ENCODE measurements at regions not wholly inside any gene's neighbourhood (a gene's known extent, or its start where the extent isn't known, plus 50 kb on each side); places are given as distances from the start of the nearest gene placed in this dataset.

DNA sequence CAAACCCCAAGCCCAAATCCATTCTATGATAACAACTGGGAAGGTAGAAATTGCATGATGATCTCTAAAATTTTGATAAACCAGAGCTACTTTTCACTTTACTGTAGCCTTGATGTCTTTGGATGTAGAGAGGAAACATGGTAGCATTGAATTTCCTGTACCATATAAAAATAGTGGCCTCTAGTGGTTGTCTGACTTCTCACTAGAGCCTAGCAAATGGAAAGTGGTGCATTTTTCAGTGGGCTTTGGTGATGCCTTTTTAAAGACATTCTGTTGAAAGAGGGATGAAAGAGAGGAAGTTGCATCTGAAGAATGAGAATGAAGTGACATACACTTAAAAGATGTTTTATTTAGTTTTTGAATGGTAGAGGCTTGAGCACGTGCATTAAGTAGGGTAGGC, 662.2 kb downstream of the XIRP2 start:
- no peaks in the 10 kb centered on the region for H3K27me3 ChIP-seq

GRCh38 chr2:167548396-167548795, 660.1 kb downstream of the XIRP2 start:
- intact Hi-C loops (cut with DNase I) = no loop called here
- Histone ChIP-seq H3K27ac (no peak overlapping the region), H3K4me3 (no peak overlapping the region), H3K27me3 (no peaks in the 10 kb centered on the region), H3K9me3 (no peaks in the 10 kb centered on the region), H3K4me1 (no peaks in the 10 kb centered on the region), H3K36me3 (no peaks in the 10 kb centered on the region)
- DNase-seq (ENCODE audit: low spot score in 2 of 2) = no peak
- TF ChIP-seq CTCF (IDR thresholded peaks at IDR 0.05) = no peak

More for the DNA sequence above, 662.2 kb downstream of the XIRP2 start:
- Histone ChIP-seq H3K36me3 (no peaks in the 10 kb centered on the region), H3K4me1 (no peaks in the 10 kb centered on the region), H3K4me3 (no peak overlapping the region), H3K27ac (no peak overlapping the region), H3K9me3 (no peaks in the 10 kb centered on the region)
- TF ChIP-seq CTCF (IDR thresholded peaks at IDR 0.05) = peak in 1 of 3 experiments; percentile 17
- intact Hi-C loops (cut with DNase I) = no loop called here
- no peak for DNase-seq (ENCODE audit: low spot score in 2 of 2)

- no peak for TF ChIP-seq CTCF (IDR thresholded peaks at IDR 0.05)
- Histone ChIP-seq H3K4me1 (no peaks in the 10 kb centered on the region), H3K27ac (no peak overlapping the region), H3K27me3 (no peaks in the 10 kb centered on the region), H3K4me3 (no peak overlapping the region), H3K36me3 (no peaks in the 10 kb centered on the region), H3K9me3 (no peaks in the 10 kb centered on the region)
- DNase-seq (ENCODE audit: low spot score in 2 of 2) = no peak
- intact Hi-C loops (cut with DNase I) = no loop called here
Observed at GRCh38 chr2:167544602-167545001, 656.3 kb downstream of the XIRP2 start.

DNA sequence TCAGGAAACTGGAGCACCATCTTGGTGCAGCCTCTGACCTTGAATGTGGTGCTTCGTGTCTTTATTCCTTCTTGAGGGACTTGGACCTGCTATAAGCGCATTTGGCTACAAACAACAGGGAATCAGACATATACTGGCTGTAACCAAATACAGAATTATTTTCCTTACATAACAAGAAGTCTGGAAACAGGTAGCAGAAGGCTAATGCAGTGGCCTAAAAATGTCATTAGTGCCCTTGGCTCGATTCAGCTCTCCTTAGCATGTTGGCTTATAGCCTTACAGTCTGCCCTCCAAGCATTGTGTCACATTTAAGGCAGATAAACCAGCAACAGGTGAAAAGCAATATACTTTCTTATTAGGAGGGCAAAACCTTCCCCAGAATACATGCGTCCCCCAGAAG, 655.4 kb downstream of the XIRP2 start:
- DNase-seq (ENCODE audit: low spot score in 2 of 2) = no peak
- intact Hi-C loops (cut with DNase I) = no loop called here

GRCh38 chr2:167537743-167538142, 649.5 kb downstream of the XIRP2 start:
- H3K27me3 ChIP-seq = no peaks in the 10 kb centered on the region
- H3K27ac ChIP-seq = no peak overlapping the region
- H3K9me3 ChIP-seq = no peaks in the 10 kb centered on the region
- no peaks in the 10 kb centered on the region for H3K36me3 ChIP-seq
- no peak for TF ChIP-seq CTCF (IDR thresholded peaks at IDR 0.05)
- no peak overlapping the region for H3K4me3 ChIP-seq
- H3K4me1 ChIP-seq = no peaks in the 10 kb centered on the region
- intact Hi-C loops (cut with DNase I) = no loop called here
- DNase-seq (ENCODE audit: low spot score in 2 of 2) = no peak

More for the DNA sequence above, 655.4 kb downstream of the XIRP2 start:
- Histone ChIP-seq H3K4me3 (no peak overlapping the region), H3K36me3 (no peaks in the 10 kb centered on the region), H3K27me3 (no peaks in the 10 kb centered on the region), H3K27ac (no peak overlapping the region), H3K4me1 (no peaks in the 10 kb centered on the region), H3K9me3 (no peaks in the 10 kb centered on the region)
- TF ChIP-seq CTCF (IDR thresholded peaks at IDR 0.05) = no peak

DNA sequence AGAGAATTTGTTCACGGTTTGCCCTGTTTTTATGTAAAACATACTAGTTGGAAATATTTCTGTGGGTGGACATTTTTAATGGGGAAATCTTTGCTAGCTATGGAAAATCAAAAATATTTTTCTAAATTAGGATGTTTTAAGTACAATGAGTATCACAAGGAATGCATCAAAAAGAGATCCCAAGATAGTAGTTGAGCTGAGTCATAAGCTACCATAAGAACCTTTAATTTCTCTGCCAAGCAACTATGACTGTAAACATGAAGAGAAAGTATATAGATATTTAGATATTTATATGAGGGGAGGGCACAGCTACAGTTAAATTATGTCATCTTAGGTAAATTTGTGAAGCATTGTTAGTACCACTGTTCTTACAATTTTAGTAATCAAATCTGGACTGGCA, 646.2 kb downstream of the XIRP2 start:
- intact Hi-C loops (cut with DNase I) = no loop called here
- Histone ChIP-seq H3K4me1 (no peaks in the 10 kb centered on the region), H3K36me3 (no peaks in the 10 kb centered on the region), H3K27me3 (no peaks in the 10 kb centered on the region), H3K27ac (no peak overlapping the region), H3K9me3 (no peaks in the 10 kb centered on the region), H3K4me3 (no peak overlapping the region)
- DNase-seq (ENCODE audit: low spot score in 2 of 2) = no peak
- TF ChIP-seq CTCF (IDR thresholded peaks at IDR 0.05) = no peak
